SKM-1 (cell line): ENCODE measurements at regions not wholly inside any gene's neighbourhood (a gene's known extent, or its start where the extent isn't known, plus 50 kb on each side); places are given as distances from the start of the nearest gene placed in this dataset.
"Not testable (repeated sequence)": the region's sequence is repeated elsewhere in the genome, so short reads cannot be mapped to it uniquely, and the experiment has no call there.

ENCODE experiments used
- DNase-seq: peaks from one replicate; lab custom pipeline; 2025; ENCODE audit not compliant: unreplicated experiment; lab: John Stamatoyannopoulos, UW

DNA sequence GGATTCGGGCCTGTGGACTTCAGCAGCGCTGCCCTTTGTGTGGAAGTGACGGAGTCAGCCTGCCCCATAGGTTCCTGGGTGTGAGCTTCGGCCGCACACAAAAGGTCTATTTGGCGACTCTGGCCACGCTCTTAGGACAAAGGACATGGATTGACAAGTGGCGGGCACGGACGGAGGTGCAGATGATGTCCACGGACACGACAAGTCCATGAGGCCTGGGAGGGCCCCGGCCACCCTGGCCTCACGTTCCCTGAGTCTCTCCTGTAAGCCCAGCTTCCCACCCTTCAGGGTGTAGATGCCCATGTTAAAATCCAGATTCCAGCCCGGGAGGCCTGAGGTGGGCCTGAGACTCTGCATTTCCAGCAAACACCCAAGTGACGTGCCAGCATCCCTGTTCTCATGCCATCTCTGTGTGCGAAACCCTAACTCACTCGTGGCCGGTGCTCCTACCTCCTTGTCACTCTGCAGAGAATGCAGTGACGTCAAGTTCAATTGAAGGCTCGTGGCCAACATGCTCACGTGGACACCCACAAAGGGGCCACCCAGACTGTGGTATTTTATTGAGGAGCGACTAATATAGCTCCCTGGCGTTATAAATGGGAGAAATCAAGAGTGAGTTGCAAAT, 111.7 kb downstream of the RTP5 start:
- no peak for DNase-seq

DNA sequence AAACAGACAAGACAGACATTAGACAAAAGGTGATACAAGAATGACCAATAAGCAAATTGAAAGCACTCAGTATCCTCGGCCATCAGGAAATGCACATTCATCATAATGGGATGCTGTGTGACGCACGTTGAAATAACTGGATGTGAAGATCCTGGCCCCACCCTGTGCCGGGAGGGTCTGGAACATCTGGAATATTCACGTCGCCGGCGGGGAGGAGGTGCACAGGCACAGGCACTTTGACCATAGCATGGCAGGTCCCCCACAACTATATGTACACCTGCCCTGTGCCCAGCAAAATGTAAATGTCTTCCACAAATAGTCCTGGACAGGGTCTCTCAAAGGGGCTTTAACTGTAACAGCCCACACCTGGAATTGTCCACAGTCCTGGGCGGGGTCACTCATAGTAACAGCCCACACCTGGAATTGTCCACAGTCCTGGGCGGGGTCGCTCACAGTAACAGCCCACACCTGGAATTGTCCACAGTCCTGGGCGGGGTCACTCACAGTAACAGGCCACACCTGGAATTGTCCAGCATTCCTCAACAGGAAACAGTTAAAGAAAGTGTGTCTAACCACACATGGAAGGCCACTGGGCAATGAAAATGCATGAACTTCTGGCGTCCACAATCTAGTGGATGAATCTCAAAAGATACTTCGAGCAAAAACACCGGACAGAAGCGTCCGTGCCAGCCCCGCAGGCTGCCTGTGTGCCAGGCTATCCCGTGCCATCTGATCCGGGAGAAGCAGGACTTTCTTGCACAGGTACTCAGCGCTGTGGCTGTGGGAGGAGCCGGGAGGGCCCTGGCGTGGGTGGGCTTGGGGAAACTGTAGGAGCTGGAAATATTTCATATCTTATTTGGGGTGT, 113.4 kb downstream of the RTP5 start:
- no peak for DNase-seq

DNA sequence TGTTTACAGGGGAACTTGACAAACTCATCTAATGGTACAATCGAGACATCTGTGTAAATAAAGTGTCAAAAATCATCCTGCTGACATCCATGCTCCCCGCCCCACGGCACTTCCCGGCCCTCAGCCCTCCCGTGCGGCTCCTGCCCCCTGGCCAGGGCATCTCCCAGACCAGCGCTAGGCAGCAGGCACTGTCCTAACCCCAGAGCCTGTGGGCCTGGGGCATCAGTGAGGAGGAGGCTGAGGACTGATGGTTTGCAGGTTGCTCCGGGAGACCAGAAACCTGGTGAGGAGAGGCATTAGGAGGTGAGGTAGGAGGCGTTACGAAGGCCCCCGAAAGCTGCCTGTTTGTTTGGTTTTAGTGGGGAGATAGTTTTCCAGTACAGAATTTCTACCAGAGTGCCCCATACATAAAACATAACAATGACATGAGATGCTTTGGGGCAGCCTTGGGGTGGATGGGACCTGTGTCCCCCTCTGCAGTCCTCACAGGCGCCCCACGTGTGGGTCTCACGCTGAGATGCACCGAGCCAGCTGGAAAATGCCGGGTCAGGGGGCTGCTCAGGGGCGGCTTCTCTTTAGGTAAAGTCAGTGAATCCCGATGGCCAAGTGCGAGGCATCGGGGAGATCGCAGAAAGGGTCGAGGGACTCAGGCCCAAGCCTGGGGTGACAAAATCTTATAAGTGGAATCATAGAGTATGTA, 114.2 kb downstream of the RTP5 start:
- no peak for DNase-seq

DNA sequence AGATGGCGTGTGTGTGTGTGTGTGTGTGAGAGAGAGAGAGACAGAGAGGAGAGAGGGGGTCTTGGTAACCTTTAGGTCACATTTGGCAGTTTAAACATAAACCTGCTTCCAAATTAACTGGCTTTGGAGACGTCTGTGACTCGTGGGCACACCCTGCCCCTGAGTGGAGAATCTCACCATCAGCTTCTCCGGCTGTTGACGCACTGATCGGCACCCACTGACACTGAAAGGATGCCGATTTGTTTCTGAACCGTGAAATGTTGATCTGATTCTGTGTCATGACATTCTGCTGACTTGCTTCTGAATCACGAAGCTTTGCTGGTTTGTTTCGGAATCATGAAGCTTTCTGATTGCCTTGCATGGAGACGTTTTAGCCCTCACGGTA, 114.7 kb downstream of the RTP5 start:
- DNase-seq: no peak

GRCh38 chr2:241984658-241985057, 115.1 kb downstream of the RTP5 start:
- no peak for DNase-seq

- DNase-seq: not testable (repeated sequence)
Measured at GRCh38 chr2:241985161-241985985, 115.8 kb downstream of the RTP5 start.

- DNase-seq: no peak
Measured at GRCh38 chr2:241985986-241986329, 116.4 kb downstream of the RTP5 start.

GRCh38 chr2:241986836-241987641, 117.5 kb downstream of the RTP5 start:
- no peak for DNase-seq

- no peak for DNase-seq
Measured at GRCh38 chr2:241987726-241988125, 118.2 kb downstream of the RTP5 start.

- DNase-seq: no peak
Measured at GRCh38 chr2:241988146-241988545, 118.6 kb downstream of the RTP5 start.

DNA sequence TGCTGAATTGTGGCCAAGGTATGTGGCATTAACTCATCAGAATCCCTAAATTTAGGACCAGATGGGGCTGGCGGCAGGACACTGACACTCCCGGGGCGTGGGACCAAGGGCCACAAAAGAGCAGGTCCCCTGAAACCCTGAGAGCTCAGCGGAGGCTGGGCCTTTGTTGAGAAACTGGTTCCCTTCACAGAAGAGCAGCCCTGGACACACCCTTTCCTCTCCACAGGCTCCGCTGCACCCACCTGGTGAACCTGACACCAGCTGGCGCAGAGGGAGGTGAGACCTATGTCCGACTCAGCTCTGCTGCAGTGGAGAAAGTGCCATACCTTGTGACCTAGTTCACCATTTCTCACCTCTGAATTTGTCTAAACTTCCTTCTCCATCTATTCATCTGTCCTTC, 119.5 kb downstream of the RTP5 start:
- DNase-seq: no peak

- no peak for DNase-seq
Measured at GRCh38 chr2:241990466-241990865, 120.9 kb downstream of the RTP5 start.

GRCh38 chr2:241991299-241991698, 121.8 kb downstream of the RTP5 start:
- DNase-seq: no peak

DNA sequence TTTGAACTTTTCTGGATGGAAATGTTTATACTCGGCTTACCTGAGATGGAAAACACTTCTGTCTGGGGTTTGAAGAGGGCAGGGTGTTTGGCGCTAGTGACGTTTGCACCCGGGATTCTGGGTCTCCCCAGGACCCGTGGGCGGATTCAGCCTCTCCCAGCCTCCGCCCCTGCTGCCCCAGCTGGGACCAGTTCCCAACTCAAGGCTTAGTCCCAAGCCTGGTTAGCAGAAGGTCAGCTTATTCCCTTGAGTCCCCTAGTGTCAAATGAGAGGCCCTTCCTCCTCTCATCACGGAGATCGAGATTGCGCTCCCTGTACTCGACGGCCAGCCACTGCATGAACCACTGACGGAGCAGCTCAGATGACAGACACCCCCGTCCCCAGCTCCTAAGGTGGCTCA, 123.2 kb downstream of the RTP5 start:
- DNase-seq: no peak

- no peak for DNase-seq
Measured at GRCh38 chr2:241993386-241994005, 124.0 kb downstream of the RTP5 start.

DNA sequence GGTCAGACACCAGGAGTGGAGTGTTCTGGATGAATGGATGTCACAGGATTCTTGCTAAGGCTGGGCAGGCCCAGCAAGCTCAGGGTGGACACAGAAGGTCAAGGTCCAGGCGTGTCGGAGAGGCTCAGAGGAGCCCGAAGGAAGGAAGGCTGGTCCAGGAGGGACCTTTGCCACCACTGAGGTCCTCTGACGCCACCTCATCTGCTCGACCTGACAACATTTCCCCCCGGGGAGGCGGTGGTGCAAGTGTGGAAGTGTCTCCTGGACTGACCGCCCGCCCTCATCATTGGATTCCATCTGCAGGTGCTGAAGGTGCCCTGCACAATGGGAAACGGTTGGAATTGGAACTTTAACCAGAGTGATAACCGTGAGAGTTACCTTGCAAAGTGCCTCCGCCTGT, 124.6 kb downstream of the RTP5 start:
- no peak for DNase-seq

GRCh38 chr2:241994556-241995213, 125.2 kb downstream of the RTP5 start:
- no peak for DNase-seq

DNA sequence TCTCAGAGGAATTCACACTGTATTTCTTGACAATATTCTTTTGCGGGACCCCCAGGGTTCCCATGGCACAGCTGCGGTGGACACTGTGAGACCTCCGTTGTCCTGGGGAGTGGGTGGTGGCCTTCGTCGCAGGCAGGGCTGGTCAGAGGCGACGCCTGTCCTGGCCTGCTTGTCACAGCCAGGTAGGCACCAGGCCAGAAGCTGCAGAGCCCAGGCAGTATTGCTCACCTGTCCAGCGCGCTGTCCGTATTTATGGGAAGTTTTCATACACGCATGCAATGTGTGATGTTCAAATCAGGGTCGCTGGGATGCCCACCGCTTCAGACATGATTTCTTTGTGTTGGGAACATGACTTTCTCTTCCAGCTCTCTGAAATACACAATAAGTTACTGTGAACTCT, 126.6 kb downstream of the RTP5 start:
- DNase-seq: no peak

DNA sequence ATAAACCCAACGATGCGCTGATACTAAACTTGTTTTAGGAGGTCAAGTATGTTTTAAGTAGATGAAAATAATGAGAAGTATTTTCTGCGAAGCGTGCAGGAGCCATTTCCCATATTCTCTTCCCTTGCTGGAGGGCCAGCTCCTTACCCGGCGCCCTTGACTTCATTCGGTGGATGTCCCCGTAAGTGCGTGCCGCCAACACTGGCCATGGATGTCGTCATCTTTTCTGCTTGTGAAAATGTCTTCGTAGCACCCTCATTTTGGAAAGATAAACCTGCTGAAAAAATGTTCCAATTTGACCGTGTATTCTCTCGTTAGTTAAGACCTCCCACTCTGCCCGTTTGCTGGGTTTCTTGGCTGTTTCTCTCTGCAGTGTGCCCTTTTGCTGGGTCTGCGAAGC, 127.5 kb downstream of the RTP5 start:
- no peak for DNase-seq

DNA sequence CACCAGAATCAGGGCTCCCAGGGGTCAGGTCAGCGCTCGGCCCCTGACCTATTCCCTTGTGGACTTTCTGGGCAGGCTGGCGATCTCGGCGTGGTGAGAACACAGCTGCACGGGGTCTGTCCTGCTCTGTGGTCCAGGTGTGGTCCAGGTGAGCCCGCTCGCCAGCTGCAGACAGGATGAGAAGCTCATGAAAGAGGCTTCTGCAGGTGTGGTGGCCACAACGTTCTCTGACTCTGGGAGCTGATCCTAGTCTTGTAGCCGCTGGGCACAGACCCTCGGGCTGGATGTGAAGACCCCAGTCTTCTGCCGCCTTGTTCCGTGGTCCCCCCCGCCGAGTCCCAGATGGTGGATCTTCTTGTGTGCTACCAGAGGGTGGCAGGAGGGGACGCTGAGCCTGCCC, 129.7 kb downstream of the RTP5 start:
- DNase-seq: no peak
